ENCODE measurements at regions not wholly inside any gene's neighbourhood (a gene's known extent, or its start where the extent isn't known, plus 50 kb on each side); places are given as distances from the start of the nearest gene placed in this dataset.

DNA sequence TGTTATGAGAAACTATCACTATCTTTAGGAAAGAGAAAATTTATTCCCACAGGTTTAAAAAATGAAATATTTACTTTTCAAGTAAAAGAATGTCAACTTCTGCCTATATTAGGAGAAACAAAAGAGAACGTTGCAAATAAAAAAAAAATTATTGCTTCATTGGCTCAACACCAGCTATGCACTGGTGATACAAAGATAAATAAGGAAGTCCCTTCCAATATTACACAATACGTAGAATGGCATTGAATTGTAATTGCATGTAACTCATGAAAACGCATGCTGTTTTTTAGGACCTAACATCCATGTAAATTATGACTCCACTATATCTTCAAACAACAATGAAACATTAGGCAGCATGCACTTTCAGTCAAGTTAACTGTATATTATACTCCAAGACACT is 56.4 kb upstream of the RERGL start:
- no peak for TF ChIP-seq CTCF (IDR thresholded peaks at IDR 0.05)
- H3K27ac ChIP-seq = no peak overlapping the region

DNA sequence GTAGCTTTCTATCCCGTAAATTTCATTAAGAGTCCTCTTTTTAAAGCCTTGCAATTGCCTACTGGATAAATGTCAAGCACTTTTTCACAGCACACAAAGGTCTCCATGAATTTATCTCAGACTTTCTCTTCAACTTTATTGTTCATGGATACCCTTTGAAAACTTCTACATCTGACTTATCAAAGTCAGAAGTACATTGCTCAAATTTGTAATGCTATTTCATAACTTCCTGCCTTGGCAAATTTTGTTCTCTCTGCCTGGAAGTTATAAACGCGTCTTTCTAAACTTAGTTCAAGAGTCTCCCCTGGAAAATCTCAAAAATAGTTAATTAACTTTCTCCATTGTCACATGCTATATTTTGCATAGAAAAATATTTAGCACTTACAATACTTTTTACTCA is 55.9 kb upstream of the RERGL start:
- H3K27ac ChIP-seq = no peak overlapping the region
- TF ChIP-seq CTCF (IDR thresholded peaks at IDR 0.05) = no peak
- TF ChIP-seq ZFX (IDR thresholded peaks at IDR 0.05; ENCODE audit: borderline replicate concordance) = no peak

- no peak overlapping the region for H3K27ac ChIP-seq
- TF ChIP-seq ZFX (IDR thresholded peaks at IDR 0.05; ENCODE audit: borderline replicate concordance) (no peak), CTCF (IDR thresholded peaks at IDR 0.05) (no peak)
Observed at GRCh38 chr12:18141048-18141982, 51.3 kb upstream of the RERGL start.

DNA sequence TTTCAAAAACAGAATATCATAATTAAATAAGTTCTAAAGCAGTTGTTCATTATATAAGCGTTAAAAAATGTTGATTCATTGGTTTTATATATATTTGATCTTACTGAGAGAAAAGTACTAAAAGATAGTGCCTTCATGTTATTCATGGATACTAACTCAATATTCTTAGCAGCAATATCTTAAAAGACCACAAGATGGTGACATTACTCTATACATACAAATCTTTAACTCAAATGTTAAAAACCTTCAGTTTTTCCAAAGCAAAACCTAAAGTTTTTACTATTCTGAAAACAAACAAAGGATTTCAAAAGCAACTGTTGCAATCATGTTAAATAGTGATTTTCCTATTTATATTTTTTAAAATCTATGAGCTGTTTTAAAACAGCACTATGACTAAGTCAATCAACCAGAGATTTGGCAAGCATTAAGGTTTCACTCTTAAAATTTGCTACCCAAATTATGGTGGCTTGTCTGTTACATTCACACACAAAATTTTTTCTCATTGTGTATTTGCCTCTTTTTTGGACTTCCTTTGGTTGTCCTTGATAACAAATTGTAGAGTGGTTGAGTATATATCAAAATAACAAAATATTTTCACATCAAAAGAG is 50.1 kb upstream of the RERGL start:
- peak; percentile 83 for TF ChIP-seq CTCF (IDR thresholded peaks at IDR 0.05)
- no peak for TF ChIP-seq ZFX (IDR thresholded peaks at IDR 0.05; ENCODE audit: borderline replicate concordance)
- no peak overlapping the region for H3K27ac ChIP-seq
